Fibroblast of skin of abdomen (primary cell): ENCODE measurements at regions not wholly inside any gene's neighbourhood (a gene's known extent, or its start where the extent isn't known, plus 50 kb on each side); places are given as distances from the start of the nearest gene placed in this dataset.
A peak's percentile ranks its signal among the peaks of the same experiment; 100 is the strongest.
"Not testable (repeated sequence)": the region's sequence is repeated elsewhere in the genome, so short reads cannot be mapped to it uniquely, and the experiment has no call there.

Experiments used
- DNase-seq: peaks from one replicate; pipeline ENCODE4 v3.0.0-alpha.2; 2013

DNA sequence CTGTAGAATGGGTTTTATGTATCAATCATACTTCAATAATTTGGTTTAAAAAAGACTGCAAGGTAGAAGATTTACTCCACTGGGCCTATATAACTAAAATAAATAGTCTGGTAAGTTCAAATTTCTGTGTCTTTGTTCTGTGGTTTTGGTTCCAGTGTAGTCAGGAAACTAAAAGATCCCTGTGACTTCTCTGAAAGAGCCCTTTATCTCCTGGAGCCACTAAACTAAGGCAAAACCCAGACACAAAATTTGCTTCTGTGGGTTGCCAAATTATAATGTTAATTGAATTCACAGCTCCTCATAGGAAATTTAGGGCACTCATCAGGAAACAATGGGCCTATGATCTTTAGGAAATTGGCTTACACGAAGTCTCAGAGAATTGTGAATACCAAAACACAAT lies 1038.4 kb downstream of the GALC start:
- DNase-seq = no peak

DNA sequence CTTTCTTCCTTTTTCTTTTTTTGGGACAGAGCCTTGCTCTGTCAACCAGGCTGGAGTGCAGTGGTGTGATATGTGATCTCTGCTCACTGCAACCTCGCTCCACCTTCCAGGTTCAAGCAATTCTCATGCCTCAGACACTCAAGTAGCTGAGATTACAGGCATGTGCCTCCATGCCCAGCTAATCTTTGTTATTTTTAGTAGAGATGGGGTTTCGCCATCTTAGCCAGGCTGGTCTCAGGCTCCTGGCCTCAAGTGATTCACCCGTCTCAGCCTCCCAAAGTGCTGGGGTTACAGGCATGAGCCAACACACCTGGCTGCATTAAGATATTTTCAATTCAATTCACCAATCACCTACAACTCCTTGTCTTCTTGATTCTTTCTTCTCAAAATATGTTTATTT lies 1046.5 kb downstream of the GALC start:
- DNase-seq = no peak

GRCh38 chr14:86944434-86944833 lies 1048.5 kb downstream of the GALC start:
- DNase-seq = no peak

DNA sequence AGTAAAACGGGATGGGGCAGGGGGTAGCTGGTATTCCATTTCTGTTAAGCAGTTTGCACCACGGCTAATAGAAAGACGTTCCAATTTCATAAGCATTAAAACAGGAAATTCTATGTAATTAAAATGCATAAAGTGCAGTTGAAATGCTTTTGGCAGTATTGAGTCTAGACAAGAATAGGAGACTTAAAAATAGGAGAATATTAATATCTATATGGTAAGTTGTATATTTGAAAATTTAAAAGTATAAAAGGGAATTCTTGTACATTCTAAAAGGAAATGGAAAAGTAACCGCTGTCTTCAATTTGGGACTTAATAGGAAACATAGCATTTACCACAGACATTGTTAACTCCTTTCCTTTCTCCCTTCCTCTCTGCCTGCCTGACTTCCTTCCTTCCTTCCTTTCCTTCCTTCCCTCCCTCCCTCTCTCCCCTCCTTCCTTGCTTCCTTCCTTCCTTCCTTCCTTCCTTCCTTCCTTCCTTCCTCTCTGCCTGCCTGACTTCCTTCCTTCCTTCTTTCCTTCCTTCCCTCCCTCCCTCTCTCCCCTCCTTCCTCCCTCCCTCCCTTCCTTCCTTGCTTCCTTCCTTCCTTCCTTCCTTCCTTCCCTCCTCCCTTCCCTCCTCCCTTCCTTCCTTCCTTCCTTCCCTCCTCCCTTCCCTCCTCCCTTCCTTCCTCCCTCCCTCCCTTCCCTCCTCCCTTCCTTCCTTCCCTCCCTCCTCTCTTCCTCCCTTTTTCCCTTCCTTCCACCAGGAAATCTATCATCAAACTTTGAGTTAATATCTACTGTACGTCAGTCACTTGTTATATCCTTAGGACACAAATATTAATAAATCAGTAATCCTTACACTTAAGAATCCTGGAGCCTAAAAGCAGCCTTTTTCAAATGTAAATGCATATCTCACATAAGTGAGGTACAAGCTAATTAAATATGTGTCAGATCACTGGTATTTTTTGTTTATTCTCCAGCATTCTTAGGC lies 1049.3 kb downstream of the GALC start:
- no peak for DNase-seq

DNA sequence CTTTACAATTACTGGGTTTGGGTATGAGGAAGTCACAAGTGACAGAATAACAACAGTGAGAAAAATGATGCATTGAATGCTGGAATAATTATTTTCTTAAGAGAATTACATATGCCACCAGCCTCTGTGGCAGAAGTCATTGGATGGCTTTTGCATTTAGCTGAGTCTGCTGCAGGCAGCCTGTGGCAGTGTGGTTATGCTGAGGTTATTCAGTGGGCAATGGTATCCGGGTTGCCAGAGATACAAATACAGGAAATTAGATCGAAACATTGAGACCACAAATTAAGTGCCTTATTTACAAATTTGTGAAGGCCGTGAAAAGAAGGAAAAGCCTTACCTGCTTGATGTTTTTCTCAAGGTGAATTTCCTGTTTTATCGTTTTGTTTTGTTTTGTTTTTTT lies 1050.0 kb downstream of the GALC start:
- no peak for DNase-seq

DNA sequence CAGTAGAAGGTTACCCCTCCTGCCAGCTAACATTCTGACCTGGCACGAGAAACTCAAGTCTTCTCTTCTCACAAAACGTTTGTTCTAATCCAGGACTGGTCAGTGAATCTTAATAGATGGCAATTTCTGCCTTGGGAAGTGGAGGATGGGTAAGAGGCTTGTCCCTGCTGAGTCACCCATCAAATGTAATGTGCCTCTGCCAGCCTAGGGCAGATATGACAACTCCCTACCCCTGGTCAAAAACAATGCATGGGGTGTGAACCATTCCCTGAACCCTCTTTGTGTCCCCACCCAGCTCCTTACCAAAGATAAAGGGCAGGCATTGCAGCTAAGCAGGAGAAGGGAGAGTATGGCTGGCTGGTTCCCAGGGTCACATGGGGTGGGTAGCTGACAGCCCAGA lies 1052.9 kb downstream of the GALC start:
- no peak for DNase-seq

GRCh38 chr14:86938320-86938719 lies 1054.7 kb downstream of the GALC start:
- no peak for DNase-seq

DNA sequence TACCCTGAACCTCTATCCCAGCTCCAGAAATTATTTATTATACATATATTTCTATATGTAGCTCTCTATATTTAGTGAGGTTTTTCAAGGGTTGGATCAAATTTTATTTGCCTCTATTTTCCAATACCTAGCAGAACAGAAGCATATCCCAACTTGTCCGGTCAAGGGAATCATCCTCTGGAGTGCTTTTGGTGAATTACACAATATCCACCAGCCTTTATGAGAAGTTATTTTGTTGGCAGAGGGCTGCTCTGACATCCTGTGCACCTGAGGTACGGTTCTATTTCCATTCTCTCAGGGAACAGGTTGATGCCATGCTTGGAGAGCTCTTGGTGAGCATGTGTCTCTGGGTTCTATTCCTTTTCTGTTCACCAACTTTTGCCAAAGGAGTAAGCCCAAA lies 1056.4 kb downstream of the GALC start:
- no peak for DNase-seq

GRCh38 chr14:86935241-86935885 lies 1057.6 kb downstream of the GALC start:
- peak; percentile 92 for DNase-seq

DNA sequence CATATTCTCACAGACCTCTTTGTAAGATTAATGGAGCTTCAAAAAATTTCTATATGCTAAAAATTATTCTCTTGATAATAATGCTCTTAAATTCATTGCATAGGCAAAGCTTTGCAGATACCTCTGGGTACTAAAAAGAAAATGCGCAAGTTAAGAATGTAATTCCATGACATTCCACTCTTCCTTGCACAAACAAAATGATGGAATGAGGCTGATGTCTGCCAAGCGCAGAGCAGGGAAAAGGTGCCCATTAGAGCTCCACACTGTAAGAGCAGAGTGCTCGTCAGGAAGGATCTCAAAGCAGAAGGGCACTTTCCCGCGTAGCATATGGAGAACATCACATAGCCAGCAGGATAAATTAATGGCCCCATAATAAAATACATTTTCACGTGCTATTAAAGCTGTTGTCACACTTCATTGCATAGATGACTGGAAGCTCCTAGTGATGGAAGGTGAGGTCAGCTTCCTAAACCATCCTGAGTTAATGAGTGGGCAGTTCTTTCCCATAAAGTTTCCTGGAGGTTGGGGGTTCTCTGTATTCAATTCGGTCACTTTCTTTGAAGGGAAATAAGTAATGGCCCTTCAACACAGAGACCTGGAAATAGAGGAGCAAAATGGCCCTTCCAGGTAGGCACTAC lies 1058.9 kb downstream of the GALC start:
- no peak for DNase-seq

DNA sequence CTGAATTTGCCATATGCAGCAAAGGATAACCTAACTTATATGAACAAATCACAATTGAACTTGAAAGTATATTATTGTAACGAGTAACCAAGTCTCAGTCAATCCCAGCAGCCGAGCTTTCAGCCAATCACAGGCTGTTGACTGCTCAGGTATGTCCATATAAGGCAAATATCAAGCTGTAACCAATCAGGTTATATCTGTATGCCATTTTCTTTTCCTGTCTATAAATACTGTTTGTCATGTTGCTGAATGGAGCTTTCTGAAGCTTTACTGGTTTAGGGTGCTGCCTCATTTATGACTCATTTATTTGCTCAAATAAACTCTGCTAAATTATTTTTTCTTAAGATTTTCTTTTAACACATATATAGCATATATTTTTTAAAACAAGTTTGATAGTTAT lies 1059.5 kb downstream of the GALC start:
- DNase-seq = no peak

- DNase-seq = peak; percentile 84
Measured at GRCh38 chr14:86915406-86915805, 1077.6 kb downstream of the GALC start.

GRCh38 chr14:86912709-86913108 lies 1080.3 kb downstream of the GALC start:
- peak; percentile 89 for DNase-seq

GRCh38 chr14:86911486-86911885 lies 1081.5 kb downstream of the GALC start:
- no peak for DNase-seq

DNA sequence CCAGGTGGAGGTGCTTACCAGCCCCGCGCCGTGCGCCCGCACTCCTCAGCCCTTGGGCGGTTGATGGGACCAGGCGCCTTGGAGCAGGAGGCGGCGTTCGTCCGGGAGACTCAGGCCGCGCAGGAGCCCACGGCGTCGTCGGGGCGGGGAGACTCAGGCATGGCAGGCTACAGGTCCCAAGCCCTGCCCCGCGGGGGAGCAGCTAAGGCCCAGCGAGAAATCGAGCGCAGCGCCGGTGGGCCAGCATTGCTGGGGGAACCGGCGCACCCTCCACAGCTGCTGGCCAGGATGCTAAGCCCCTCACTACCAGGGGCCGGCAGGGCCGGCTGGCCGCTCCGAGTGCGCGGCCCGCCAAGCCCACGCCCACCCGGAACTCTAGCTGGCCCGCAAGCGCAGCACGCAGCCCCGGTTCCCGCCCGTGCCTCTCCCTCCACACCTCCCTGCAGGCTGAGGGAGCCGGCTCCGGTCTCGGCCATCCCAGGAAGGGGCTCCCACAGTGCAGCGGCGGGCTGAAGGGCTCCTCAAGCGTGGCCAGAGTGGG lies 1087.5 kb downstream of the GALC start:
- not testable (repeated sequence) for DNase-seq

- DNase-seq = peak; percentile 61
Measured at GRCh38 chr14:86902176-86902950, 1090.6 kb downstream of the GALC start.

- DNase-seq = no peak
Measured at GRCh38 chr14:86897704-86898513, 1095.1 kb downstream of the GALC start.

- no peak for DNase-seq
Measured at GRCh38 chr14:86897224-86897623, 1095.8 kb downstream of the GALC start.

DNA sequence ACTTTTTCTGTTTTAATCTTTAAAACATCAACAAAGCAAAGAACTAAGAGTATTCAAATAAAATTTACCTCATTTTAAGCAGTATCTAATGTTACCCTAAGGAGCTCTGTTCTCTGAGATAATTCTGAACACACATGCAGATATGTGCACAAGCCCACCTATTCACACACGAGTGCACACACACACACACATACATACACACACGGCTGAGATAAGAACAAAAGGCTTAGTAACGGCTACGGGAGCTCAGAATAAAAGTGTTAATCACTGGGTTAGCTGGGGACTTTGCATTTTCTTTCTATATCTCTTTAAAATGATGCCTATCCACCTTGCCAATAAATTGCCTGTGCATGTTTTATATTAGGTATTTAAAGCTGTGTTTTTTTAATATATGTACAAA lies 1096.3 kb downstream of the GALC start:
- no peak for DNase-seq

DNA sequence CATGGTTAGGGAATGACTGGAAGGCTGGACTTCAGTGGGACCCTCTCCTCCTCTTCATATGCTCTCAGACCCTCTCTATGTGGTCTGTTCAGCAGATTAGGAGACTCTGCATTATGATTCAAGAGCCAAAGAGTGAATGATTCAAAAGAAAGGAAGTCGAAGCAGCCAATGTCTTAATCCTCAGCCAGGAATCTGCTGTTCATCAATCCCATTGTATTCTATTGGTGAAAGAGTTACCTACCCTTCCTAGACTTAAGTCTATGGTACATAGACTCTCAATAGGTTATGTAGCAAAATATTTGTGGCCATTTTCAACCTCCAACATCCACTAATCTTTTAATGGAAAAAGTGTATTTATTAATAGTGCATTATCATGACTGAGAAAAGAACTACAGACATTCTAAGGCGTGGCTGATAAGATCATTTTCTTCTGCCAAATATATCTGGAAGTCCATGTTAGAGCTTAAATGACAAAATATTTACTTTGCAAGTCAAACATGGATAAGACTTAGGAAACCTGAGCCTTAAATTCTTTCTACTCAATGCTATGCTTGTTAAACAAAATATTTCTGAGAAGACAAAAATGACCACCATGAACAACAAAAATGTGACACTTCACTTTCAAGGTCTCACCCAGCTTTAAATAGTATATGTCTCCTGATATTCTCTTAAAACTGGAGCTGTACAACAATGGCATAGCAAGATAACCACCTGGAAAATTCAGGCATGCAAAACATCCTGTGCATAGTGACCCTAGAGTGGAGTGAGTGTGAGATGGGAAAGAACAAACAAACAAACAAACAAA lies 1100.6 kb downstream of the GALC start:
- peak; percentile 72 for DNase-seq

DNA sequence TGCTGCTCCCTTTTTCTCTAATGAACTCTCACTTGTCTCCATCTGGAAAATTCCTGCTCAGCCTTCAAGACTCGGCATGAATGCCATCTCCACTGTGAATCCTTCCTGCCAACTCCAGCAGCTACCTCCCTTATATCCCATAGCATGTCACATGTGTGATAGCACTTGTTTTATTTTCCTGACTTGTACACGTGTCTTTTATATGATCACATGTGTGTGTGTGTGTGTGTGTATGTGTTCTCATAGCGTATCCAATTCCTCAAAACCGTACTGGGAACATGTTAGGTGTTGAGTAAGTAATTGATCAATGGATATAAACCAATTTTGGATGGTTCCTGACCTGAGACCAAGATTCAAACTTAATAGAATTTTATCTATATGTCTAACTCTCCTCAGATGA lies 1107.7 kb downstream of the GALC start:
- no peak for DNase-seq
